H9 (cell line): ENCODE measurements at regions not wholly inside any gene's neighbourhood (a gene's known extent, or its start where the extent isn't known, plus 50 kb on each side); places are given as distances from the start of the nearest gene placed in this dataset.

Experiments
- DNase-seq: peaks from one replicate; pipeline ENCODE4 v3.0.0-alpha.2; 2017
- H2AFZ ChIP-seq: one replicate; pipeline ENCODE4 v1.6.1; 2013; ENCODE audit warnings: mild to moderate bottlenecking, low read length, control low read depth, moderate library complexity
- H2AK5ac ChIP-seq: 2 replicates; pipeline ENCODE4 v1.6.1; 2013; ENCODE audit warnings: low read length, control low read depth, mixed read lengths; ENCODE audit not compliant: insufficient read length
- H2BK120ac ChIP-seq: one replicate; pipeline ENCODE4 v1.6.1; 2013; ENCODE audit warnings: low read depth, mild to moderate bottlenecking, low read length, control low read depth, inconsistent platforms; ENCODE audit not compliant: poor library complexity, severe bottlenecking
- H2BK12ac ChIP-seq: 2 replicates; pipeline ENCODE4 v1.6.1; 2013; ENCODE audit warnings: low read length, control low read depth, mixed read lengths, low read depth; ENCODE audit not compliant: insufficient read length
- H2BK15ac ChIP-seq: 2 replicates; pipeline ENCODE4 v1.6.1; 2013; ENCODE audit warnings: low read depth, low read length, control low read depth
- H2BK20ac ChIP-seq: one replicate; pipeline ENCODE4 v1.6.1; 2013; ENCODE audit warnings: low read depth, mild to moderate bottlenecking, low read length, control low read depth, inconsistent platforms; ENCODE audit not compliant: poor library complexity, severe bottlenecking
- H2BK5ac ChIP-seq: 2 replicates; pipeline ENCODE4 v1.6.1; 2013; ENCODE audit warnings: low read length, control low read depth, mixed read lengths; ENCODE audit not compliant: insufficient read length
- H3K14ac ChIP-seq: 2 replicates; pipeline ENCODE4 v1.6.1; 2013; ENCODE audit warnings: low read length, control low read depth; ENCODE audit not compliant: insufficient read depth
- H3K18ac ChIP-seq: 2 replicates; pipeline ENCODE4 v1.6.1; 2013; ENCODE audit warnings: low read depth, mild to moderate bottlenecking, mixed read lengths, low read length, control low read depth; ENCODE audit not compliant: insufficient read length
- H3K23ac ChIP-seq: 2 replicates; pipeline ENCODE4 v1.6.1; 2013; ENCODE audit warnings: low read length, control low read depth, mixed read lengths, low read depth; ENCODE audit not compliant: insufficient read length
- H3K23me2 ChIP-seq: 2 replicates; pipeline ENCODE4 v1.6.1; 2013; ENCODE audit warnings: low read depth, mild to moderate bottlenecking, mixed read lengths, low read length, control low read depth; ENCODE audit not compliant: insufficient read length, poor library complexity, severe bottlenecking
- H3K27ac ChIP-seq: 2 replicates; pipeline ENCODE4 v1.5.1; 2013; ENCODE audit warnings: low read length, control low read depth, mixed read lengths, low read depth; ENCODE audit not compliant: insufficient read length
- H3K27me3 ChIP-seq: 2 replicates; pipeline ENCODE4 v1.6.1; 2013; ENCODE audit warnings: low read length, control low read depth, inconsistent platforms; ENCODE audit not compliant: insufficient read depth
- H3K4ac ChIP-seq: 2 replicates; pipeline ENCODE4 v1.6.1; 2013; ENCODE audit warnings: low read depth, mild to moderate bottlenecking, control low read depth, inconsistent platforms, low read length, moderate library complexity
- H3K4me1 ChIP-seq: 2 replicates; pipeline ENCODE4 v1.6.1; 2013; ENCODE audit warnings: low read length, control low read depth, inconsistent platforms; ENCODE audit not compliant: insufficient read depth
- H3K4me2 ChIP-seq: 2 replicates; pipeline ENCODE4 v1.6.1; 2013; ENCODE audit warnings: low read length, control low read depth, mixed read lengths; ENCODE audit not compliant: insufficient read length, insufficient read depth
- H3K56ac ChIP-seq: 2 replicates; pipeline ENCODE4 v1.6.1; 2013; ENCODE audit warnings: low read depth, mild to moderate bottlenecking, mixed read lengths, low read length, control low read depth; ENCODE audit not compliant: insufficient read length
- H3K79me1 ChIP-seq: 2 replicates; pipeline ENCODE4 v1.6.1; 2013; ENCODE audit warnings: low read depth, mild to moderate bottlenecking, moderate library complexity, low read length, control low read depth, inconsistent platforms; ENCODE audit not compliant: insufficient read depth, poor library complexity, severe bottlenecking
- H3K79me2 ChIP-seq: 2 replicates; pipeline ENCODE4 v1.6.1; 2013; ENCODE audit warnings: low read length, control low read depth, inconsistent platforms; ENCODE audit not compliant: insufficient read depth
- H3K9ac ChIP-seq: 2 replicates; pipeline ENCODE4 v1.6.1; 2013; ENCODE audit warnings: low read length, control low read depth, mixed read lengths; ENCODE audit not compliant: insufficient read length; ENCODE audit errors: extremely low read depth
- H3K9me3 ChIP-seq: one replicate; pipeline ENCODE4 v1.6.1; 2013; ENCODE audit warnings: low read depth, low read length, inconsistent platforms; ENCODE audit not compliant: control insufficient read depth
- H3T11ph ChIP-seq: one replicate; pipeline ENCODE4 v1.6.1; 2013; ENCODE audit warnings: mild to moderate bottlenecking, low read length, control low read depth, inconsistent platforms
- H4K20me1 ChIP-seq: one replicate; pipeline ENCODE4 v1.6.1; 2013; ENCODE audit not compliant: control insufficient read depth, insufficient read length, insufficient read depth
- H4K5ac ChIP-seq: 2 replicates; pipeline ENCODE4 v1.6.1; 2013; ENCODE audit warnings: low read depth, mild to moderate bottlenecking, mixed read lengths, low read length, control low read depth; ENCODE audit not compliant: insufficient read length
- H4K8ac ChIP-seq: replicated peaks from 2 replicates; pipeline ENCODE4 v1.6.1; 2013; ENCODE audit warnings: low read length, control low read depth, mixed read lengths, low read depth; ENCODE audit not compliant: insufficient read length
- H4K91ac ChIP-seq: 2 replicates; pipeline ENCODE4 v1.6.1; 2013; ENCODE audit warnings: low read depth, mild to moderate bottlenecking, moderate library complexity, mixed read lengths, low read length, control low read depth; ENCODE audit not compliant: insufficient read length
- H3K27ac Mint-ChIP-seq, 3 experiments: 2 replicates in 2 of 3; 3 replicates in 1 of 3; pipeline ENCODE4 v1.8.0; 2020 to 2021; ENCODE audit warnings: mixed read lengths in 3 of 3, mild to moderate bottlenecking in 1 of 3, moderate library complexity in 1 of 3
- H3K27me3 Mint-ChIP-seq: 2 replicates; pipeline ENCODE4 v1.8.0; 2021; ENCODE audit warnings: low read depth, mild to moderate bottlenecking, moderate library complexity, mixed read lengths
- H3K36me3 Mint-ChIP-seq, 3 experiments: 2 replicates in 2 of 3; 3 replicates in 1 of 3; pipeline ENCODE4 v1.8.0; 2020 to 2021; ENCODE audit warnings: low read depth in 3 of 3, mixed read lengths in 3 of 3; ENCODE audit not compliant: insufficient read depth in 1 of 3
- H3K4me1 Mint-ChIP-seq, 2 experiments: 2 replicates each; pipeline ENCODE4 v1.8.0; 2020; ENCODE audit warnings: mixed read lengths in 2 of 2
- H3K4me3 Mint-ChIP-seq, 2 experiments: 2 replicates in 1 of 2; 3 replicates in 1 of 2; pipeline ENCODE4 v1.8.0; 2020 to 2021; ENCODE audit warnings: mild to moderate bottlenecking in 2 of 2, mixed read lengths in 2 of 2, moderate library complexity in 1 of 2
- H3K9me3 Mint-ChIP-seq, 2 experiments: 2 replicates in 1 of 2; 3 replicates in 1 of 2; pipeline ENCODE4 v1.8.0; 2020; ENCODE audit warnings: mild to moderate bottlenecking in 2 of 2, mixed read lengths in 2 of 2, moderate library complexity in 1 of 2
- whole genome bisulfite sequencing: extraction: QIAGEN DNeasy Blood & Tissue Kit; methylation state at CpG from one replicate; pipeline ENCODE4 v1.1.7; 2013; ENCODE audit warnings: missing lambda C conversion rate, low lambda C conversion rate, mixed read lengths; ENCODE audit not compliant: insufficient read length; ENCODE audit errors: extremely low coverage; 5-methylcytosine and 5-hydroxymethylcytosine counted together
- TF ChIP-seq, protein P1 (sequence below): fragments of 200-600 bp; sonication (generic); conservative IDR thresholded peaks from 3 replicates; pipeline ENCODE4 v1.8.0; 2021; ENCODE audit warnings: antibody characterized with exemption, mild to moderate bottlenecking

DNA sequence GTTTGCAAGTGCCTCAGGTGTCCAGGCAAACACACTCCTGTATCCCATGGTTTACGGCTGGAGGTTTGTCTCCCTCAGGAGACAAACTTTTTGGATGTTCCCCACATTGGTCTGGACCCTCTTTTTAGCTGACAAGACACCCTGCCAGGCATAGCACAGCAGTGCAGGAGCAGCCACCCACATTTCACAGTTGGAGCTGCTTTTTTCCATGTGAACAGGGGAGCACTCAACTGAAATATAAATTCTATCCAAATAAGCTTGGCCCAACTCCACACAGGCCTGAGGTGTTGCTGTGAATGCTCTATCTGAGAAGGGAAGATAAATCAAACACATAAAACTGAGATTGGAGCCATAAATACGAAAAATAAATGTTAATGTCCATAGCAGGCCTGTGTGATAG, 501.3 kb upstream of the IL12A start:
- no peaks in the 10 kb centered on the region for H3K79me1 ChIP-seq
- H3K4me1 ChIP-seq = peaks cover 3% of the 10 kb centered on the region; the same call in 1 of the 2 replicates
- no peak overlapping the region; the same call in 1 of the 2 replicates for H3K4ac ChIP-seq
- TF ChIP-seq, protein P1, sequence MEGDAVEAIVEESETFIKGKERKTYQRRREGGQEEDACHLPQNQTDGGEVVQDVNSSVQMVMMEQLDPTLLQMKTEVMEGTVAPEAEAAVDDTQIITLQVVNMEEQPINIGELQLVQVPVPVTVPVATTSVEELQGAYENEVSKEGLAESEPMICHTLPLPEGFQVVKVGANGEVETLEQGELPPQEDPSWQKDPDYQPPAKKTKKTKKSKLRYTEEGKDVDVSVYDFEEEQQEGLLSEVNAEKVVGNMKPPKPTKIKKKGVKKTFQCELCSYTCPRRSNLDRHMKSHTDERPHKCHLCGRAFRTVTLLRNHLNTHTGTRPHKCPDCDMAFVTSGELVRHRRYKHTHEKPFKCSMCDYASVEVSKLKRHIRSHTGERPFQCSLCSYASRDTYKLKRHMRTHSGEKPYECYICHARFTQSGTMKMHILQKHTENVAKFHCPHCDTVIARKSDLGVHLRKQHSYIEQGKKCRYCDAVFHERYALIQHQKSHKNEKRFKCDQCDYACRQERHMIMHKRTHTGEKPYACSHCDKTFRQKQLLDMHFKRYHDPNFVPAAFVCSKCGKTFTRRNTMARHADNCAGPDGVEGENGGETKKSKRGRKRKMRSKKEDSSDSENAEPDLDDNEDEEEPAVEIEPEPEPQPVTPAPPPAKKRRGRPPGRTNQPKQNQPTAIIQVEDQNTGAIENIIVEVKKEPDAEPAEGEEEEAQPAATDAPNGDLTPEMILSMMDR = no peak
- no peak overlapping the region for H4K8ac ChIP-seq
- no peak overlapping the region for H4K91ac ChIP-seq
- no peak overlapping the region for H2AFZ ChIP-seq
- no peaks in the 10 kb centered on the region for H3K23me2 ChIP-seq
- peak overlapping the region; percentile 70 for H3K18ac ChIP-seq
- H4K20me1 ChIP-seq = no peaks in the 10 kb centered on the region
- no peak overlapping the region for H3K9ac ChIP-seq
- no peaks in the 10 kb centered on the region for H3K27me3 Mint-ChIP-seq
- no peaks in the 10 kb centered on the region for H3K79me2 ChIP-seq
- no peak for DNase-seq
- H3K27me3 ChIP-seq = no peaks in the 10 kb centered on the region
- H3K23ac ChIP-seq = no peak overlapping the region
- no peak overlapping the region for H3K27ac ChIP-seq
- no peak overlapping the region for H2BK20ac ChIP-seq
- no peak overlapping the region for H3K56ac ChIP-seq
- WGBS = no CpG with 5 or more reads among the region's 2 CpGs
- H3K9me3 Mint-ChIP-seq = peaks cover 9 to 13% of the 10 kb centered on the region in 2 experiments
- no peak overlapping the region for H2BK15ac ChIP-seq
- peaks cover 5 to 12% (median 8%) of the 10 kb centered on the region in 3 experiments; a peak in 6 of 7 replicates for H3K36me3 Mint-ChIP-seq
- H4K5ac ChIP-seq = no peak overlapping the region
- peak overlapping the region; percentile 47; the same call in 1 of the 2 replicates for H3K14ac ChIP-seq
- no peak overlapping the region for H2BK5ac ChIP-seq
- peaks cover 9 to 12% of the 10 kb centered on the region in 2 experiments for H3K4me1 Mint-ChIP-seq
- no peak overlapping the region for H3K4me2 ChIP-seq
- no peak overlapping the region for H3T11ph ChIP-seq
- no peaks in the 10 kb centered on the region for H3K9me3 ChIP-seq
- H2AK5ac ChIP-seq = no peak overlapping the region
- no peak overlapping the region for H2BK120ac ChIP-seq
- H3K27ac Mint-ChIP-seq = no peak overlapping the region; a peak in 1 of 7 replicates
- H2BK12ac ChIP-seq = peak overlapping the region; percentile 88
- no peak overlapping the region for H3K4me3 Mint-ChIP-seq
